Neural progenitor cell (in vitro differentiated cells): ENCODE measurements at regions not wholly inside any gene's neighbourhood (a gene's known extent, or its start where the extent isn't known, plus 50 kb on each side); places are given as distances from the start of the nearest gene placed in this dataset.

Experiments used
- DNase-seq: peaks from one replicate; pipeline ENCODE4 v3.0.0-alpha.2; 2016; ENCODE audit warnings: low spot score
- H2AFZ ChIP-seq: fragments of 200-600 bp; sonication (generic); replicated peaks from 2 replicates; pipeline ENCODE4 v1.6.1; 2016; ENCODE audit warnings: antibody characterized with exemption
- H3F3A ChIP-seq: fragments of 200-600 bp; sonication (generic); 2 replicates; pipeline ENCODE4 v1.6.1; 2016; ENCODE audit warnings: antibody characterized with exemption, low read depth
- H3K27ac ChIP-seq: fragments of 200-600 bp; sonication (generic); 2 replicates; pipeline ENCODE4 v1.5.1; 2016; ENCODE audit warnings: mild to moderate bottlenecking
- H3K27me3 ChIP-seq: fragments of 200-600 bp; sonication (generic); 2 replicates; pipeline ENCODE4 v1.6.1; 2016; ENCODE audit warnings: mild to moderate bottlenecking, moderate library complexity
- H3K36me3 ChIP-seq: fragments of 200-600 bp; sonication (generic); 2 replicates; pipeline ENCODE4 v1.5.1; 2016
- H3K4me1 ChIP-seq: fragments of 200-600 bp; sonication (generic); 2 replicates; pipeline ENCODE4 v1.6.1; 2016; ENCODE audit warnings: mixed run types
- H3K4me2 ChIP-seq: fragments of 200-600 bp; sonication (generic); 2 replicates; pipeline ENCODE4 v1.6.1; 2016
- H3K4me3 ChIP-seq: fragments of 200-600 bp; sonication (generic); 2 replicates; pipeline ENCODE4 v1.5.1; 2016
- H3K79me2 ChIP-seq: fragments of 200-600 bp; sonication (generic); 2 replicates; pipeline ENCODE4 v1.6.1; 2016; ENCODE audit warnings: low read depth
- H3K9ac ChIP-seq: fragments of 200-600 bp; sonication (generic); 2 replicates; pipeline ENCODE4 v1.6.1; 2016
- H3K9me3 ChIP-seq: fragments of 200-600 bp; sonication (generic); 2 replicates; pipeline ENCODE4 v1.5.1; 2016; ENCODE audit warnings: low read depth
- H4K20me1 ChIP-seq: fragments of 200-600 bp; sonication (generic); 2 replicates; pipeline ENCODE4 v1.6.1; 2016; ENCODE audit warnings: low read depth
- H3K27ac Mint-ChIP-seq: 3 replicates; pipeline ENCODE4 v1.8.0; 2021; ENCODE audit warnings: mixed read lengths
- H3K27me3 Mint-ChIP-seq: 2 replicates; pipeline ENCODE4 v1.8.0; 2022; ENCODE audit warnings: low read depth, mild to moderate bottlenecking, inconsistent platforms, moderate library complexity, mixed read lengths; ENCODE audit not compliant: insufficient read depth
- H3K36me3 Mint-ChIP-seq: 3 replicates; pipeline ENCODE4 v1.8.0; 2021; ENCODE audit warnings: mixed read lengths
- H3K4me1 Mint-ChIP-seq: 3 replicates; pipeline ENCODE4 v1.8.0; 2021; ENCODE audit warnings: mixed read lengths
- H3K4me3 Mint-ChIP-seq: 3 replicates; pipeline ENCODE4 v1.8.0; 2021; ENCODE audit warnings: mild to moderate bottlenecking, moderate library complexity, mixed read lengths
- H3K9me3 Mint-ChIP-seq: 3 replicates; pipeline ENCODE4 v1.8.0; 2020; ENCODE audit warnings: mixed read lengths
- CTCF ChIP-seq: fragments of 200-600 bp; sonication (generic); IDR thresholded peaks from 2 replicates; pipeline ENCODE4 v1.5.1; 2017; ENCODE audit warnings: antibody characterized with exemption, mild to moderate bottlenecking
- EZH2 ChIP-seq: fragments of 200-600 bp; sonication (generic); IDR thresholded peaks from 2 replicates; pipeline ENCODE4 v1.6.1; 2017; ENCODE audit warnings: antibody characterized with exemption, mild to moderate bottlenecking, moderate library complexity
- EZH2phosphoT487 ChIP-seq: fragments of 200-600 bp; sonication (generic); IDR thresholded peaks from 2 replicates; pipeline ENCODE4 v1.6.1; 2017; ENCODE audit warnings: antibody characterized with exemption

GRCh38 chr18:59067873-59068272 lies 71.8 kb upstream of the SEC11C start:
- TF ChIP-seq CTCF: peak; percentile 49
- no peak for TF ChIP-seq EZH2phosphoT487
- TF ChIP-seq EZH2: no peak
- Histone ChIP-seq H3K79me2 (no peaks in the 10 kb centered on the region), H3K9me3 (no peaks in the 10 kb centered on the region), H3K36me3 (no peaks in the 10 kb centered on the region), H3K4me2 (no peak overlapping the region), H3K9ac (no peak overlapping the region), H3F3A (no peaks in the 10 kb centered on the region), H2AFZ (no peak overlapping the region), H4K20me1 (no peaks in the 10 kb centered on the region), H3K27me3 (no peaks in the 10 kb centered on the region), H3K4me1 (no peaks in the 10 kb centered on the region), H3K4me3 (no peak overlapping the region), H3K27ac (no peak overlapping the region)
- Mint-ChIP-seq H3K9me3 (no peaks in the 10 kb centered on the region), H3K27ac (no peak overlapping the region), H3K4me1 (no peaks in the 10 kb centered on the region), H3K27me3 (peaks cover 4% of the 10 kb centered on the region), H3K36me3 (no peaks in the 10 kb centered on the region), H3K4me3 (no peak overlapping the region)
- DNase-seq: peak; percentile 30

- no peak overlapping the region for H3K27ac Mint-ChIP-seq
- no peak overlapping the region for H3K4me3 Mint-ChIP-seq
- H3K79me2 ChIP-seq: no peaks in the 10 kb centered on the region
- no peaks in the 10 kb centered on the region for H3K27me3 ChIP-seq
- H3K36me3 Mint-ChIP-seq: no peaks in the 10 kb centered on the region
- H4K20me1 ChIP-seq: no peaks in the 10 kb centered on the region
- H3K27ac ChIP-seq: no peak overlapping the region
- no peak overlapping the region for H2AFZ ChIP-seq
- no peak overlapping the region for H3K4me3 ChIP-seq
- no peaks in the 10 kb centered on the region for H3K9me3 ChIP-seq
- H3F3A ChIP-seq: no peaks in the 10 kb centered on the region
- no peaks in the 10 kb centered on the region for H3K36me3 ChIP-seq
- H3K4me2 ChIP-seq: no peak overlapping the region
- no peaks in the 10 kb centered on the region for H3K4me1 Mint-ChIP-seq
- no peaks in the 10 kb centered on the region for H3K9me3 Mint-ChIP-seq
- DNase-seq: no peak
- peaks cover 2% of the 10 kb centered on the region for H3K27me3 Mint-ChIP-seq
- no peak overlapping the region for H3K9ac ChIP-seq
- TF ChIP-seq CTCF: no peak
- H3K4me1 ChIP-seq: no peaks in the 10 kb centered on the region
Observed at GRCh38 chr18:59068276-59069071, 71.2 kb upstream of the SEC11C start.

GRCh38 chr18:59070181-59070912 lies 69.3 kb upstream of the SEC11C start:
- no peaks in the 10 kb centered on the region for H3K36me3 ChIP-seq
- no peak overlapping the region for H3K9ac ChIP-seq
- no peak overlapping the region for H3K4me2 ChIP-seq
- TF ChIP-seq CTCF (peak; percentile 82), EZH2 (no peak), EZH2phosphoT487 (no peak)
- H3K9me3 ChIP-seq: no peaks in the 10 kb centered on the region
- no peaks in the 10 kb centered on the region for H3K9me3 Mint-ChIP-seq
- H3K27me3 Mint-ChIP-seq: no peaks in the 10 kb centered on the region
- H3K36me3 Mint-ChIP-seq: no peaks in the 10 kb centered on the region
- no peaks in the 10 kb centered on the region for H3K79me2 ChIP-seq
- no peaks in the 10 kb centered on the region for H4K20me1 ChIP-seq
- H2AFZ ChIP-seq: no peak overlapping the region
- no peak overlapping the region for H3K4me3 ChIP-seq
- no peaks in the 10 kb centered on the region for H3K4me1 Mint-ChIP-seq
- H3K4me3 Mint-ChIP-seq: no peak overlapping the region
- no peak overlapping the region for H3K27ac ChIP-seq
- H3K27ac Mint-ChIP-seq: no peak overlapping the region
- no peaks in the 10 kb centered on the region for H3K4me1 ChIP-seq
- H3F3A ChIP-seq: no peaks in the 10 kb centered on the region
- peak; percentile 93 for DNase-seq
- no peaks in the 10 kb centered on the region for H3K27me3 ChIP-seq
